NB4 (cell line): ENCODE measurements at regions not wholly inside any gene's neighbourhood (a gene's known extent, or its start where the extent isn't known, plus 50 kb on each side); places are given as distances from the start of the nearest gene placed in this dataset.

Experiments
- DNase-seq: peaks from one replicate; pipeline ENCODE4 v3.0.0; 2010; ENCODE audit warnings: low read depth
- H3K4me3 ChIP-seq: one replicate; pipeline ENCODE4 v1.5.1; 2011; ENCODE audit warnings: mild to moderate bottlenecking, low read depth, low read length, moderate library complexity
- MYC ChIP-seq: IDR thresholded peaks from 2 replicates; pipeline ENCODE4 v1.6.1; 2011; ENCODE audit warnings: low read depth, low read length
- POLR2A ChIP-seq: IDR thresholded peaks from 2 replicates; pipeline ENCODE4 v1.6.1; 2011; ENCODE audit warnings: mild to moderate bottlenecking; ENCODE audit not compliant: insufficient read length; ENCODE audit errors: extremely low read depth
- TF ChIP-seq, protein P1 (sequence below): IDR thresholded peaks from 2 replicates; pipeline ENCODE4 v1.6.1; 2011; ENCODE audit warnings: low read depth, low read length
- TF ChIP-seq, protein P2 (sequence below): IDR thresholded peaks from one replicate; pipeline ENCODE4 v1.5.1; 2012; ENCODE audit warnings: low read depth, low read length

DNA sequence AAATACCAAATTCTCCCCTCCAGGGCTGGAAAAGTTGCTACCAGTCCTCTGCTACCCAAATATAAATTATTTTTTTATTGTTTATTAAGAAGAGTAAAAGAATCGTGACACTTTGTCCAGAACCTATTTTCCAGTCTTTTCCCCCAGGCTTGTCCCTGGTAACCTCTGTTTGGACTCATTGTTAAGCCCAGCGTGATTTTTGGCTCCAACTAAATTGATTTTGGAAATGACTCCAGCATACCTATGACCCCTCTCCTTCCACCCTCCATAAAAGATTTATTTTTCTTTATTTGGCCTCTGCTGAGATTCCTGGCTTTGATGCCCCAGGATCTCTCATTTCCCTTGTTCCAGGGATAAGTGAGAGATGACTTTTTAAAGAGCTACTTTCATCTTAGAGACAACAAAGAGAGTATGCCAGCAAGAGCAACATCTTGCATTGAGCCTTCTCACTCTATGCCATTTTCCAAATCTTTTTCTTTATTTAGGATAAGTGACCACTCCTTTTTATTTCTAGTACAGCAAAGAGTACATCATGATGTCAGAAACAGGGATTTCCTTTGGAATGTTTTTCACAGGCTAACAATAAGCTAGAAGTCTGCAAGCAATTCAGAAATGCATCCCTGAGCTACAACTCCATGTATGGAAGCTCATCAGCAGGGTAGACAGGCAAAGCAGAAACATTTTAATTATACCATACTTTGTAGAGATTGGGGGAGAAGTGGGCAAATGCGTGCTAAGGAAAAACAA, 75.8 kb downstream of the DAD1 start:
- no peak for DNase-seq
- no peak overlapping the region for H3K4me3 ChIP-seq
- TF ChIP-seq POLR2A, result no peak
- no peak for TF ChIP-seq MYC
- TF ChIP-seq, protein P1, sequence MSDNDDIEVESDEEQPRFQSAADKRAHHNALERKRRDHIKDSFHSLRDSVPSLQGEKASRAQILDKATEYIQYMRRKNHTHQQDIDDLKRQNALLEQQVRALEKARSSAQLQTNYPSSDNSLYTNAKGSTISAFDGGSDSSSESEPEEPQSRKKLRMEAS, result no peak
- TF ChIP-seq, protein P2, sequence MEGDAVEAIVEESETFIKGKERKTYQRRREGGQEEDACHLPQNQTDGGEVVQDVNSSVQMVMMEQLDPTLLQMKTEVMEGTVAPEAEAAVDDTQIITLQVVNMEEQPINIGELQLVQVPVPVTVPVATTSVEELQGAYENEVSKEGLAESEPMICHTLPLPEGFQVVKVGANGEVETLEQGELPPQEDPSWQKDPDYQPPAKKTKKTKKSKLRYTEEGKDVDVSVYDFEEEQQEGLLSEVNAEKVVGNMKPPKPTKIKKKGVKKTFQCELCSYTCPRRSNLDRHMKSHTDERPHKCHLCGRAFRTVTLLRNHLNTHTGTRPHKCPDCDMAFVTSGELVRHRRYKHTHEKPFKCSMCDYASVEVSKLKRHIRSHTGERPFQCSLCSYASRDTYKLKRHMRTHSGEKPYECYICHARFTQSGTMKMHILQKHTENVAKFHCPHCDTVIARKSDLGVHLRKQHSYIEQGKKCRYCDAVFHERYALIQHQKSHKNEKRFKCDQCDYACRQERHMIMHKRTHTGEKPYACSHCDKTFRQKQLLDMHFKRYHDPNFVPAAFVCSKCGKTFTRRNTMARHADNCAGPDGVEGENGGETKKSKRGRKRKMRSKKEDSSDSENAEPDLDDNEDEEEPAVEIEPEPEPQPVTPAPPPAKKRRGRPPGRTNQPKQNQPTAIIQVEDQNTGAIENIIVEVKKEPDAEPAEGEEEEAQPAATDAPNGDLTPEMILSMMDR, result no peak

DNA sequence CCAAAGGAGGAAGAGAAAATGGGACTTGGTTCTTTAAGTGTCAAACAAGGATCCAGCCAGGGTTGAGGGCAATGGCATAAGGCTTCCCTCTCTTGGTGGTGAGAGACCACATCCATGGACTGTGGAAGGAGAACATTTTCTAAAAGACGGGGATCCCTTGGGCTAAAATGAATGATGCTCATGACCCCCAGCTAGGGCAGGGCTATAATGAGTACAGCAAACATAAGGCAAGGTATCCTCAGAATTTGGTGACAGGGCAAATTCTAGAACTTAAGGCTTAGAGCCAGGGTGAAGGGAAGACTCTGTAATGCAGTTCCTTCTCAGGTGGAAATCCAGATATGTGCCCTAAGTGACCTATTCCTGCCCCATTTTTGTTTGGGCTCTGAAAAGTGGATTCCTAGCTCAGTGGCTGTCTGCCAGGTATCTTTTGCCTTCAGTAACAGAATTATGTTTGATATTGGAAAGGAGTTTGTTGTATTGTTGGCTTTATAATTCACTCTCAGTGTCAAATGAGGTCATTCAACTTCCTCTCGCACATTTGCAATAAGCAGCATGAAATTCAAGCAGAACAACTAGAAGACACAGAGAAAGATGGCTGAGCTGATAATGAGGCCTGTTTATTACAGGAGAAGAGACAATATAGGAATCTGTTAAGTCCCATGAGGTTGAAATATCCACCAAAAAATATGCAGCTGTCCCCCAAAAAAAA, 76.8 kb downstream of the DAD1 start:
- peak; percentile 42 for DNase-seq
- no peak overlapping the region for H3K4me3 ChIP-seq
- TF ChIP-seq, protein P1, result peak; percentile 26; the same call in 1 of the 2 replicates
- TF ChIP-seq POLR2A, result no peak

DNA sequence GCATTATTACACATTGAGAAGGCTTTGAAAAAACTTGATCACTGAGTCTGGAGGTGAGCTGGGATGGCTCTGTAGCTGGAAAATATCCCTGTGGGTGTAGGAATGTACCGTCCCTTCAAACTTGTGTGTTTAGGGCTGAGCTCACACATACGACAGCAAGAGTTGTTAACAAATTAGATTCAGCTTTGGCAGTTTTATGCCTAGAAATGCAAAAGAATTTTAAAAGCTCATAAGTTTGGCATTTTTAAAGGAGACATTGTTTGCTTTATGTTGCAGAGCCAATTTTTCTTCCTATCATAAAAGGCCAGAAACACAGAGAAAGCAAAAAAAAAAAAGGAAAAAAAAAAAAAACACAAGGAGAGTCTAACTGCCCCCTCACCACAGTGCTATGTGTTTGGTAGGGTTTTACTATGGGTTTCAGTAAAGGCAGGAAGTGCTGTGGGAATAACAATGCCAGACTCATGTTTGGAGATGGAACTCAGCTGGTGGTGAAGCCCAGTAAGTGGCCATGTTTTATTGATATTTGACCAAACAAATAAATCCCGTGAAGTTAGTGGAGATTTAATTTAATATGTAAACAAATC, 78.4 kb downstream of the DAD1 start:
- no peak for DNase-seq
- TF ChIP-seq, protein P2, result no peak
- TF ChIP-seq MYC (no peak), POLR2A (no peak)
- TF ChIP-seq, protein P1, result no peak
- H3K4me3 ChIP-seq, result no peak overlapping the region

DNA sequence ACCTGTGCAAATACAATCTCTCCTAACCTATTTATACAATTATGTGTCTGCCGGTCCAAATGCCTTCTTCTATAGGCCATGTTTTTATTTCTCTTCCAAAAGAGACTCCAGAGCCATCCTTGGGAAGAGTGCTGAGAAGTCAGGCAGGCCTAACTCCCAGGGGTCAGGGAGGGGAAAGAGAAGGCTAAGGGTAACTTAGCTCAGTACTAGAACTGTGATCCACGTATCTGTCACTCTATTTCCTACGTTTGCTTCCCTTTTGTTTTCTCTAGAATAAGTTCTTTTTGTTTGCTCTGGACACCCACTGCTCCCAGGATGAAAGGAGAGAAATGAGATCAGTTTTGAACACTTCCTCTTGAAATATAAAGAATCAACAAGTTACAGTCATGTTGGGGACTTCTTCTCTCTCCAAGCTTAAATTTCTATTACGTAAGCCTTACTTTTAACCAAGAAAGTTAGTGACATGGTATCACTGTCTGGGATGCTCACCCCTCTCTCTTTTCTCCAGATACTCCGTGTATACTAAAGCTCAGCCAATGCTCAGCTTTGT, 79.2 kb downstream of the DAD1 start:
- DNase-seq, result peak; percentile 43
- no peak for TF ChIP-seq MYC
- TF ChIP-seq, protein P1, result no peak
- TF ChIP-seq, protein P2, result no peak
- no peak for TF ChIP-seq POLR2A
- H3K4me3 ChIP-seq, result no peak overlapping the region

DNA sequence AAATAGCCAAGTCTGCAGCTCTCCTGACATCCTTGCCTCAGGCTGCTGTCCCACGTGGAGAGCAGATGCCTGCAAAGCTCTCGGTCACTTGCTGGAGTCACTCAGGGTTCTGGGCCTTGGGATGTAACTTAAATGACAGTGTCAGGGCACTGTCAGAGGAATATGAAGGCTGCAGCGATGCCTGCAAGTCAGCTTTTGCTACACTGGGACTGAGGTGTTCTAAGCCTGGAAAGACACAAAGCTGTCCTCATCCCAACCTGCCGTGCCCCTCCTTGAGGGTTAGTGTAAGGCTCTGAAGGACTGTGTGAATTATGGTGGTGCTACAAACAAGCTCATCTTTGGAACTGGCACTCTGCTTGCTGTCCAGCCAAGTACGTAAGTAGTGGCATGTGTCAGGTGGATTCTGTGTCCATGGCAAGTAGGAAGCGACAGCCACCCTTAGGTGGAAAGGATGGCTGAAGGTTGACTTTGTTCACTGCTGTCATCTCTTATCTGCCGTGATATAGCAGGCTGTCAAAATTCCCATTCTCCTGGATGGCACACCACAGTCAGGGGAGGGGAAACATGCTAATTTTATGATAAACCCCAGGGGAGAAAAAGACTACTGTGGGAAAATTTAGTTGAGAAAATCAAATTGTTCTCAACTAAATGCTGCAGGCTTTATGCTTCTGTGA, 79.9 kb downstream of the DAD1 start:
- no peak overlapping the region for H3K4me3 ChIP-seq
- no peak for DNase-seq
- TF ChIP-seq, protein P1, result no peak
- TF ChIP-seq, protein P2, result no peak
- TF ChIP-seq MYC (no peak), POLR2A (no peak)
